ENCODE measurements at regions not wholly inside any gene's neighbourhood (a gene's known extent, or its start where the extent isn't known, plus 50 kb on each side); places are given as distances from the start of the nearest gene placed in this dataset.

GRCh38 chr2:156115338-156115737 lies 217.2 kb downstream of the NR4A2 start:
- TF ChIP-seq MAX (IDR thresholded peaks at IDR 0.05; ENCODE audit: low read depth, low read length) (no peak), CTCF (IDR thresholded peaks at IDR 0.05; ENCODE audit: low read depth, low read length) (no peak), POLR2A (IDR thresholded peaks at IDR 0.05; ENCODE audit: extremely low read depth, insufficient read length) (no peak), MYC (IDR thresholded peaks at IDR 0.05; ENCODE audit: low read depth, low read length) (no peak)
- DNase-seq (ENCODE audit: low read depth), result no peak
- H3K4me3 ChIP-seq (ENCODE audit: low read depth, low read length), result no peak overlapping the region

GRCh38 chr2:156112323-156112722 lies 220.2 kb downstream of the NR4A2 start:
- DNase-seq (ENCODE audit: low read depth), result no peak
- TF ChIP-seq POLR2A (IDR thresholded peaks at IDR 0.05; ENCODE audit: extremely low read depth, insufficient read length) (no peak), MAX (IDR thresholded peaks at IDR 0.05; ENCODE audit: low read depth, low read length) (no peak), CTCF (IDR thresholded peaks at IDR 0.05; ENCODE audit: low read depth, low read length) (no peak), MYC (IDR thresholded peaks at IDR 0.05; ENCODE audit: low read depth, low read length) (no peak)
- no peak overlapping the region for H3K4me3 ChIP-seq (ENCODE audit: low read depth, low read length)

- H3K4me3 ChIP-seq (ENCODE audit: low read depth, low read length), result no peak overlapping the region
- TF ChIP-seq MAX (IDR thresholded peaks at IDR 0.05; ENCODE audit: low read depth, low read length) (no peak), CTCF (IDR thresholded peaks at IDR 0.05; ENCODE audit: low read depth, low read length) (peak; percentile 21), MYC (IDR thresholded peaks at IDR 0.05; ENCODE audit: low read depth, low read length) (no peak), POLR2A (IDR thresholded peaks at IDR 0.05; ENCODE audit: extremely low read depth, insufficient read length) (no peak)
- peak; percentile 55 for DNase-seq (ENCODE audit: low read depth)
Measured at GRCh38 chr2:156110890-156111289, 221.6 kb downstream of the NR4A2 start.

- H3K4me3 ChIP-seq (ENCODE audit: low read depth, low read length), result no peak overlapping the region
- TF ChIP-seq MAX (IDR thresholded peaks at IDR 0.05; ENCODE audit: low read depth, low read length), result no peak
- no peak for TF ChIP-seq CTCF (IDR thresholded peaks at IDR 0.05; ENCODE audit: low read depth, low read length)
- no peak for TF ChIP-seq MYC (IDR thresholded peaks at IDR 0.05; ENCODE audit: low read depth, low read length)
- no peak for TF ChIP-seq POLR2A (IDR thresholded peaks at IDR 0.05; ENCODE audit: extremely low read depth, insufficient read length)
- no peak for DNase-seq (ENCODE audit: low read depth)
Measured at GRCh38 chr2:156099382-156099781, 233.1 kb downstream of the NR4A2 start.

GRCh38 chr2:156098506-156098905 lies 234.0 kb downstream of the NR4A2 start:
- no peak overlapping the region for H3K4me3 ChIP-seq (ENCODE audit: low read depth, low read length)
- TF ChIP-seq MYC (IDR thresholded peaks at IDR 0.05; ENCODE audit: low read depth, low read length) (no peak), MAX (IDR thresholded peaks at IDR 0.05; ENCODE audit: low read depth, low read length) (no peak), CTCF (IDR thresholded peaks at IDR 0.05; ENCODE audit: low read depth, low read length) (no peak), POLR2A (IDR thresholded peaks at IDR 0.05; ENCODE audit: extremely low read depth, insufficient read length) (no peak)
- no peak for DNase-seq (ENCODE audit: low read depth)

- no peak for DNase-seq (ENCODE audit: low read depth)
- no peak overlapping the region for H3K4me3 ChIP-seq (ENCODE audit: low read depth, low read length)
- TF ChIP-seq CTCF (IDR thresholded peaks at IDR 0.05; ENCODE audit: low read depth, low read length) (no peak), MYC (IDR thresholded peaks at IDR 0.05; ENCODE audit: low read depth, low read length) (no peak), POLR2A (IDR thresholded peaks at IDR 0.05; ENCODE audit: extremely low read depth, insufficient read length) (no peak), MAX (IDR thresholded peaks at IDR 0.05; ENCODE audit: low read depth, low read length) (no peak)
Measured at GRCh38 chr2:156088587-156088986, 243.9 kb downstream of the NR4A2 start.

Data from NB4 (cell line).